Stomach smooth muscle (tissue), 2 donors: ENCODE measurements at regions not wholly inside any gene's neighbourhood (a gene's known extent, or its start where the extent isn't known, plus 50 kb on each side); places are given as distances from the start of the nearest gene placed in this dataset.
A peak's percentile ranks its signal among the peaks of the same experiment; 100 is the strongest.
"Not testable (repeated sequence)": the region's sequence is repeated elsewhere in the genome, so short reads cannot be mapped to it uniquely, and the experiment has no call there.

Source experiments
- H3K27ac ChIP-seq: one replicate; pipeline ENCODE4 v1.7.0; 2013; ENCODE audit warnings: mild to moderate bottlenecking, low read length, inconsistent platforms
- H3K27me3 ChIP-seq, 2 donors: one replicate each; pipeline ENCODE4 v1.7.0; 2013; ENCODE audit warnings: low read length in 2 of 2; ENCODE audit not compliant: insufficient read depth in 2 of 2, control insufficient read depth in 1 of 2
- H3K36me3 ChIP-seq, 2 donors: one replicate each; pipeline ENCODE4 v1.7.0; 2013; ENCODE audit warnings: low read length in 2 of 2; ENCODE audit not compliant: control insufficient read depth in 2 of 2, insufficient read depth in 2 of 2
- H3K4me1 ChIP-seq: one replicate; pipeline ENCODE4 v1.7.0; 2013; ENCODE audit warnings: low read length; ENCODE audit not compliant: control insufficient read depth, insufficient read depth
- H3K4me3 ChIP-seq, 2 donors: one replicate each; pipeline ENCODE4 v1.7.0; 2013; ENCODE audit warnings: low read length in 2 of 2
- H3K9ac ChIP-seq, 2 donors: one replicate each; pipeline ENCODE4 v1.7.0; 2013; ENCODE audit warnings: low read length in 2 of 2, mild to moderate bottlenecking in 1 of 2
- H3K9me3 ChIP-seq, 2 donors: one replicate each; pipeline ENCODE4 v1.7.0; 2013; ENCODE audit warnings: low read length in 2 of 2; ENCODE audit not compliant: control insufficient read depth in 2 of 2
- donor health status: healthy.
- donor health status: Pancreatic carcinoma.

DNA sequence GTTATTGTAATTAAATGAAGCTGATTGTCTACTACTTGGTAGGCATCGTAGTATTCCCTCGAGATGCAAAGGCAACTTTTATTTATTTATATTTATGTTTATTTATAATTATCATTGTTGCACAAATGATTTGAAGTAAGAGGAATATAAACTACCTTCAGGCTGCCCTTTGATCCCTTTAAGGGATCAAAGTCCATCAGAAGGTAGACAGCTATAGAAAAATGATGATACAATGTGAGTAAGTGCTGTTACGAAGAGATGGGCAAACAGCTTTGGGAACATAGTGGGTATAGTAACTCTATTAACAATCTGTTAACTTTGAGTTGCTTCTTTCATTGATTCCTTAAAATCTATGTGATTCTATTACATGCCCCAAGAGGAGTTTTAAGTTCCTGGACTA, 512.8 kb upstream of the CITED2 start:
- Histone ChIP-seq H3K36me3 (no peaks in the 10 kb centered on the region), H3K4me1 (peaks cover 11% of the 10 kb centered on the region), H3K27ac (no peak overlapping the region), H3K9ac (no peak overlapping the region), H3K9me3 (no peaks in the 10 kb centered on the region), H3K27me3 (no peaks in the 10 kb centered on the region), H3K4me3 (no peak overlapping the region)

DNA sequence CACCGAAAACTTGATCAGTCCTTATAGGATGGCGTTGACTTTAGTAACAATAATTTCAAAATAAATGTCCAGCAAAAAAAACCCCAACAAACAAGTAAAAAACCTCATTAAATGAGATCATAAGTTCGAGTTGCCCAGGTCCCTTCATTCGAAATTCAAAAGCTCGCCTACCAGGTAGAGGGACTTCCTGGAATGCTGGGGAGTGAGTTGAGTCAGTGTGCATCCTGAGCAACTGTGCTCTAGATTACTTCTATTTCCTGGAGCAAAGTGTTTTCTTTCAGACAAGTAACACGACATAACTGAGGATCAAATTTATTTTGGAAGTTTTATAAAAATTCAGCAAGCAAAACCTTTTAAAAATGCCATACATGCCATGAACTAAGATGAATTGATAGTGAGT, 511.9 kb upstream of the CITED2 start:
- H3K27ac ChIP-seq, result no peak overlapping the region
- H3K9ac ChIP-seq, result no peak overlapping the region
- peaks cover 16% of the 10 kb centered on the region for H3K4me1 ChIP-seq
- H3K27me3 ChIP-seq, result no peaks in the 10 kb centered on the region
- no peaks in the 10 kb centered on the region for H3K36me3 ChIP-seq
- no peaks in the 10 kb centered on the region for H3K9me3 ChIP-seq
- H3K4me3 ChIP-seq, result no peak overlapping the region

DNA sequence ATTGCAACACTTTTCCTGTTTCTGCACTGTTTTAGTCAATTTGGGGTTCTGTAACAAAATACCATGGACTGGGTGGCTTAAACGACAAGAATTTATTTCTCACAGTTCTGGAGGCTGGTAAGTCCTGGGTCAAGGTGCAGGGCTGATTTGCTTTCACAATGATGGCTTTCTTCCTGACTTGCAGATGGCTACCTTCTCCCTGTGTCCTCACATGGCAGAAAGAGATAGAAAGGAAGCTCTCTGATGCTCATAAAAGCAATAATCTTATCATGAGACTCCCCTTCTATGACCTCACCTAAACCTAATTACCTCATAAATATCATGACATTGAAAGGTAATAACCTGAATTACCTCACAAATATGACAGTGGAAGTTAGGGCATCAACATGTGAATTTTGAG, 511.5 kb upstream of the CITED2 start:
- H3K4me3 ChIP-seq, result no peak overlapping the region
- H3K4me1 ChIP-seq, result peaks cover 16% of the 10 kb centered on the region
- no peak overlapping the region for H3K9ac ChIP-seq
- no peaks in the 10 kb centered on the region for H3K9me3 ChIP-seq
- H3K27me3 ChIP-seq, result no peaks in the 10 kb centered on the region
- no peak overlapping the region for H3K27ac ChIP-seq
- no peaks in the 10 kb centered on the region for H3K36me3 ChIP-seq

DNA sequence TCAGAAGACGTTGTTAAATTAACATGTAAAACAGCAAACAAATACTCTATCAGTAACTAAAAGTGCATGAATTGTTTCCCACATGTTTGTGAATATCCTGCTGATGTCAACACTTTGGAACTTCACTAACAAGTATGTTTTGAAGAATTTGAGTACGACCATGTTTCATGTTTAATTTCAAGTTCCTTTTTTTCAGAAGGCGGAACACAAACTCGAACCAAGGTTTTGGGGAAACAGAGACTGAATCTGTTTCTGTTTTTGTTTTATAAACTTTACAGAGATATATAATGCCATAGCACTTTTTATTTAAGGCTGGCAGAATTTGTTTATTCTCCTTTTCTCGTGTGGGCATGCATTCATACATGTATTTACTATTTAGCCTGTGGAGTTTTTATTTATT, 509.3 kb upstream of the CITED2 start:
- no peak overlapping the region for H3K27ac ChIP-seq
- no peak overlapping the region for H3K9ac ChIP-seq
- H3K9me3 ChIP-seq, result no peaks in the 10 kb centered on the region
- H3K4me1 ChIP-seq, result peaks cover 16% of the 10 kb centered on the region
- no peaks in the 10 kb centered on the region for H3K27me3 ChIP-seq
- no peak overlapping the region for H3K4me3 ChIP-seq
- no peaks in the 10 kb centered on the region for H3K36me3 ChIP-seq

DNA sequence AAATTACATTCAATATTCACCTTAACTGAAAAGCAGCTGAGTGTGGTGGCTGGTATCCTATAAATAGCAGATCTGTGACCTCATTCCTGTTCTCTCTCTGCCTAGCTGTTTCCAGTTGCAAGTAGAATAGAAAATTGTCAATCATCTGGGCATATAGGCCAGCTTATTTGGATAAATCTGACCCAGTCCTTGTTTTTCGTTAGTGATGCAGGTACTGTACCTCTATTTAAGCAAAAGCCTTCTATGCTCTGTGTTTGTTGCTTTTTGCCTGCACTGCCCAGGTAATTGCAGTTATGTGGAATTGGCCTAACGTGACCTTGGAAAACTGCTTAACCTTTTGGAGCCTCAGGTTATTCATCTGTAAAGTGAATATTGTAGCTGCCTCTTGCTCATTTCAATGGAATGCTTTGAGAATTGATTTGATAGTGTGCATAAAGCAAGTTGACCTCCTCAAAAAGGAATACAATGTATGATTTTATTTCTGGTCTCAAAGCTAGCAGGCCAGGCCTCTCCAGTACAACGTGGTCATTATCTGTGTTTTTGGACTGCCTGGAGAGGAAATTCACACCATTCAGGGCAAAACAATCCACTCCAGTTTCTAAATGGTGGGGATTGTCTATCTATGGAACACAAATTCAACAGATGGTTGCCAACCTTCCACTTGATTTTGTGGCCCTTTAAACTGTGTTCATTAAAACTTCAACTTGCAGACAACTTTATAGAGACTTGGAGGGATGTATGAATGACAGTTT, 508.7 kb upstream of the CITED2 start:
- peaks cover 16% of the 10 kb centered on the region for H3K4me1 ChIP-seq
- H3K4me3 ChIP-seq, result no peak overlapping the region
- no peaks in the 10 kb centered on the region for H3K27me3 ChIP-seq
- no peaks in the 10 kb centered on the region for H3K36me3 ChIP-seq
- no peak overlapping the region for H3K9ac ChIP-seq
- peak overlapping the region; percentile 26 for H3K27ac ChIP-seq
- H3K9me3 ChIP-seq, result no peaks in the 10 kb centered on the region

DNA sequence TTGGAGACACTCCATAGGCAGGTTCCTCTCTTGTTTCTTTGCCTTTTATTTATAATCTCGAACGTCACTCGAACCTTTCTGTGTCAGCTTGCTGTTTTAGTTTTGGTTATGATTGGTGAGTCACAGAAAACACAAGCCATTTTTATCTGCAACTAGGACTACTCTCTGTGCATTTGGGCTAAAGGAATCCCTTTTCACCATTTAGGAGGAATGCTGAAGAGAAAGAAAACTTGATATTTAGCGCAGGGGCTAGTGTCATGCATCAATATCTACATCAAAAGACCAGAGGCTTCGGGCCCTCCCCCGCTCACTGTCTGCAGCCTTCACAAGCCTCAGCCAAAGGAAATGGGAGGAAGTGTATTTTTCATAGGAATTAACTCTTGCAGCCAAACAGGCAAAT, 507.8 kb upstream of the CITED2 start:
- H3K27ac ChIP-seq, result no peak overlapping the region
- H3K36me3 ChIP-seq, result no peaks in the 10 kb centered on the region
- peaks cover 16% of the 10 kb centered on the region for H3K4me1 ChIP-seq
- peak overlapping the region in 1 of 2 donors; percentile 41 for H3K4me3 ChIP-seq
- H3K27me3 ChIP-seq, result no peaks in the 10 kb centered on the region
- H3K9me3 ChIP-seq, result no peaks in the 10 kb centered on the region
- H3K9ac ChIP-seq, result no peak overlapping the region

DNA sequence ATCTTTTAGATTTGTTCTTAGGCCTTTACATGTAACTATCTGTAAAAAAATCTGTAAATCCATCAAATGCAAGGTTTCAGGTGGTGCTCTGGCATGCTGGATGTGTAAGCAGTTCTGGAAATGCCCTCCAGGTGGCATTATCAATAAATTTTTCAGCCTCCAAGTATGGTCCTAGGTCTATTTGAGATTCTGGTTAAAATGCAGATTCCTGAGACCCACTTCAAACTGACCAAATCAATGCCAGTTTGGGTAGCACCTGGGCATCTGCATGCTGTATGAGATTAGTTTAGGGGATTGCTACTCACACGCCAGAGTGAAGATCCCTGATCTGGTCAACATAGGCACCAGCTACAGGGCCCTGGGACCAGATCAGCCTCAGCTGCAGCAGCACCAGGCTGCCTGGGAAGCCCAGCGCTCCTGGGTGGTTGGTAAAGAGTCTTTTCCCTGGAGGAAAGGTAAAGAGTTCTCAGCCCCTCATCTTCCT, 507.3 kb upstream of the CITED2 start:
- H3K4me3 ChIP-seq, result no peak overlapping the region
- no peaks in the 10 kb centered on the region for H3K36me3 ChIP-seq
- no peak overlapping the region for H3K9ac ChIP-seq
- H3K27me3 ChIP-seq, result no peaks in the 10 kb centered on the region
- peaks cover 16% of the 10 kb centered on the region for H3K4me1 ChIP-seq
- H3K27ac ChIP-seq, result no peak overlapping the region
- H3K9me3 ChIP-seq, result no peaks in the 10 kb centered on the region

DNA sequence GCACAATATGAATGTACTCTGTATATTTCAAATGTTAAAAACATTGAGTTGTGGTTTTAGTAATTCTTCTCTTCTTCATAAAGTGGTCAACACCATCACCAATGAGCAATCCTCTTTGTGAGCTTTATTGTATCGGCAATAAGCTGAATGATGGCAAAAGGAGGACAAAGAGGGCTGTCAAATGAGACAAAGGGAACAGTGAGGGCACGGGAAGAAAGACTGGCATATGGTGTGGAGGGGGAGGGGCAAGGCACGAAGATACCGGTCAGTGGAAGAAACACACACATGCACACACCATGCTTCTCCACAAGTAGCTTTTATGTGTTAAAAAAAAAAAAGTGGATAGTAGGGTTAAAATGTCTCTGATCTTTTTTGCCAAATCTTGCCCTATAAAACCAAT, 506.8 kb upstream of the CITED2 start:
- H3K36me3 ChIP-seq, result no peaks in the 10 kb centered on the region
- H3K9ac ChIP-seq, result no peak overlapping the region
- no peaks in the 10 kb centered on the region for H3K9me3 ChIP-seq
- H3K27ac ChIP-seq, result no peak overlapping the region
- peaks cover 16% of the 10 kb centered on the region for H3K4me1 ChIP-seq
- no peak overlapping the region for H3K4me3 ChIP-seq
- H3K27me3 ChIP-seq, result no peaks in the 10 kb centered on the region

DNA sequence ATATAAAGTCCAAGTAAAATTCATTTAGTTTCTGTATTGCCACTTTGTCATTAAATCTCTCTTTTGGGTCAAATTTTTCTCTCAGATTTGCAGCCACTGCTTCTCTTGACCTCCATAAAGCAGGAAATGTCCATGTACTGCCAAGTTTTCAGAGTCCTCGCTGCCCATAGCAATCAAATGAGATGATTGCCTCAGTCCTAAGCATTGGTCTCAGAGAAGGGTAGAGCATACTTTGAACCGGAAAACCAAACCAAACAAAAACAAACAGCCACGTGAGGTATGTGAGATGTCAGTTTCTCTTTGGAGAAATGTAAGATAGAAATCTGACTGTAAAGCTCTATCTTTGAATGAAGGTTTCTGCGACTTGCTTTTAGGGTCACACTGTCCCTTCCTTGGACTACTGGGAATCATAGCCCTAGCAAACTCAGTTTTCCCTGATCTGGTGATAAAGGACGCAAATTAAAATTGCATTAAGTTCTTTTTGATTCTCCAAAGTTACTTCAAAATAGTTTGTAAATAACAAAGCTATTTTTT, 505.4 kb upstream of the CITED2 start:
- Histone ChIP-seq H3K9ac (no peak overlapping the region), H3K36me3 (no peaks in the 10 kb centered on the region), H3K4me3 (no peak overlapping the region), H3K4me1 (peaks cover 16% of the 10 kb centered on the region), H3K9me3 (no peaks in the 10 kb centered on the region), H3K27ac (no peak overlapping the region), H3K27me3 (no peaks in the 10 kb centered on the region)

DNA sequence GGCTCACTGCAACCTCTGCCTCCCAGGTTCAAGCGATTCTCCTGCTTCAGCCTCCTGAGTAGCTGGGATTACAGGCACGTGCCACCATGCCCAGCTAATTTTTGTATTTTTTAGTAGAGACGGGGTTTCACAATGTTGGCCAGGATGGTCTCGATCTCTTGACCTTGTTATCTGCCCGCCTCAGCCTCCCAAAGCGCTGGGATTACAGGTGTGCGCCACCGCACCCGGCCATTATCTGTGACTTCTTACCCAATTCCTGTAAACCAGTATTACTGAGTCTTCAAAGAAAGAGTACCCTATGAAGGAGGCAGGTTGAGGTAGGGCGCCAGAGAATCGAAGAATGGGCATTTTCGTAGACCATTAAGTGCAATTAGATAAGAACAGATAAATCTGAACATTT, 504.8 kb upstream of the CITED2 start:
- not testable (repeated sequence) for H3K9me3 ChIP-seq, H3K9ac ChIP-seq, H3K27me3 ChIP-seq, H3K27ac ChIP-seq, H3K36me3 ChIP-seq, H3K4me3 ChIP-seq
- H3K4me1 ChIP-seq, result peaks cover 16% of the 10 kb centered on the region

DNA sequence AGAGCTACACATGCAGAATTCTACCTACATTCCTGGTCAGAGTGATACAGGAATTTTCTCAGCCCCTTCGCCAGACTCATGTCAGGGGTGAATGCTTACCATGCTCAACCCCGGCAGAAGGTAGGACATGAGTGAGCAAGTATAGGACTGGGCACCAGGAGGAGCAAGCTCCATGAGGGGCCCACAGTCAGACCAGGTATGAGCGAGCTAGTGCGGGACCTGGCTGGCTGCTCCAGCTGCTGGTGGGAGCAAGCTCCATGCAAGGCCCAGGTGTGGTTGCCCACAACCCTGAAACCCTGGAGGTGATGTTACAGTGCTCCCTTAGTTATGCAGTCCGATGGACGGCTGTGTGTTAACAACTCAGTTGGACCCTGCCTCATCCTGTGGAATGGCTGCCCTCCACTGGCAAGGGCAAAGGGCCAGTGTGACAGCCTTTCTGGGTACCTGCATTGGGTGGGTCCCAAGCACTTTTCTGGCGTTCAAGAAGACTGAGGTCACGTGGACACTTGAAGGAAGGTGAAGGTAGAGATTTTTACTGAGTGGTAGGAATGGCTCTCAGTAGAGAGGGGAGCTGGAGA, 503.5 kb upstream of the CITED2 start:
- peaks cover 11% of the 10 kb centered on the region for H3K4me1 ChIP-seq
- no peak overlapping the region for H3K4me3 ChIP-seq
- no peak overlapping the region for H3K9ac ChIP-seq
- no peaks in the 10 kb centered on the region for H3K9me3 ChIP-seq
- H3K36me3 ChIP-seq, result no peaks in the 10 kb centered on the region
- H3K27ac ChIP-seq, result no peak overlapping the region
- H3K27me3 ChIP-seq, result no peaks in the 10 kb centered on the region
